HG02981 (cell line): ENCODE measurements at regions not wholly inside any gene's neighbourhood (a gene's known extent, or its start where the extent isn't known, plus 50 kb on each side); places are given as distances from the start of the nearest gene placed in this dataset.
"Not testable (repeated sequence)": the region's sequence is repeated elsewhere in the genome, so short reads cannot be mapped to it uniquely, and the experiment has no call there.

Experiments
- ATAC-seq: cut with Tn5 transposase; IDR thresholded peaks from one replicate; pipeline ENCODE4 v1.9.1; 2021; ENCODE audit warnings: mild to moderate bottlenecking, moderate library complexity; ENCODE audit not compliant: unreplicated experiment

- not testable (repeated sequence) for ATAC-seq
Measured at GRCh38 chr13:109702030-109702597, 84.3 kb downstream of the IRS2 start.

- no peak for ATAC-seq
Measured at GRCh38 chr13:109700176-109700575, 86.2 kb downstream of the IRS2 start.

- no peak for ATAC-seq
Measured at GRCh38 chr13:109699628-109700071, 86.7 kb downstream of the IRS2 start.

- no peak for ATAC-seq
Measured at GRCh38 chr13:109698779-109699178, 87.6 kb downstream of the IRS2 start.

GRCh38 chr13:109697936-109698335 is 88.4 kb downstream of the IRS2 start:
- no peak for ATAC-seq

- ATAC-seq: no peak
Measured at GRCh38 chr13:109695402-109696190, 90.8 kb downstream of the IRS2 start.

GRCh38 chr13:109694972-109695371 is 91.4 kb downstream of the IRS2 start:
- no peak for ATAC-seq

GRCh38 chr13:109693213-109693612 is 93.2 kb downstream of the IRS2 start:
- ATAC-seq: no peak

GRCh38 chr13:109691689-109692088 is 94.7 kb downstream of the IRS2 start:
- no peak for ATAC-seq

GRCh38 chr13:109687559-109688448 is 98.6 kb downstream of the IRS2 start:
- no peak for ATAC-seq

- ATAC-seq: no peak
Measured at GRCh38 chr13:109685203-109685602, 101.2 kb downstream of the IRS2 start.

- ATAC-seq: no peak
Measured at GRCh38 chr13:109684824-109685202, 101.6 kb downstream of the IRS2 start.

- ATAC-seq: no peak
Measured at GRCh38 chr13:109684084-109684823, 102.1 kb downstream of the IRS2 start.

- no peak for ATAC-seq
Measured at GRCh38 chr13:109682534-109683244, 103.7 kb downstream of the IRS2 start.

- ATAC-seq: no peak
Measured at GRCh38 chr13:109680930-109681329, 105.5 kb downstream of the IRS2 start.

- ATAC-seq: no peak
Measured at GRCh38 chr13:109680288-109680687, 106.1 kb downstream of the IRS2 start.

GRCh38 chr13:109678459-109678858 is 107.9 kb downstream of the IRS2 start:
- no peak for ATAC-seq

GRCh38 chr13:109677206-109677605 is 109.2 kb downstream of the IRS2 start:
- no peak for ATAC-seq

- ATAC-seq: no peak
Measured at GRCh38 chr13:109673477-109673876, 112.9 kb downstream of the IRS2 start.

GRCh38 chr13:109672545-109672944 is 113.8 kb downstream of the IRS2 start:
- ATAC-seq: no peak
